Muscle of arm (tissue), 1 donor: ENCODE measurements at regions not wholly inside any gene's neighbourhood (a gene's known extent, or its start where the extent isn't known, plus 50 kb on each side); places are given as distances from the start of the nearest gene placed in this dataset.

ENCODE experiments used
- DNase-seq: peaks from one replicate; pipeline ENCODE4 v3.0.0-alpha.2; 2013

GRCh38 chr10:111820471-111820870 lies 363.1 kb downstream of the GPAM start:
- no peak for DNase-seq

- no peak for DNase-seq
Observed at GRCh38 chr10:111821871-111822270, 361.7 kb downstream of the GPAM start.

GRCh38 chr10:111822661-111823060 lies 360.9 kb downstream of the GPAM start:
- DNase-seq: no peak

DNA sequence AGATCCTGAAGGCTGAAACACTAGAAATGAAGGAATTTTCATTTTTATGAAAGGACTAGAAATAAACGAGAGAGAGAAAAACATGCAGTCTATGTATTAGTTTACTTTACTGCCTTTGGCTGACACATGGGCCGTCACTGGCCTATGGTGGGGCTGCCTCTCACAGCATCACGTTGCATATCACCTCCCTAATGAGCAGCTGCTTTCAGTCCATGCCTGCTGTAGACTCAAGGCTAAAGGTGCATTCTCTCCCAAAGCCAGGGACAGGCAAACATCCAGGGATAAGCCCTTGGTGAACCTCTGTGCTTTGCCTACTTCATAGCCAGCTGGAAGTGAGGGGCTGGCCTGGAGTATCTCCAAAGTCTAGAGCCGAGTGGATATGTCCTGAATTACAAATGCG lies 359.4 kb downstream of the GPAM start:
- no peak for DNase-seq

DNA sequence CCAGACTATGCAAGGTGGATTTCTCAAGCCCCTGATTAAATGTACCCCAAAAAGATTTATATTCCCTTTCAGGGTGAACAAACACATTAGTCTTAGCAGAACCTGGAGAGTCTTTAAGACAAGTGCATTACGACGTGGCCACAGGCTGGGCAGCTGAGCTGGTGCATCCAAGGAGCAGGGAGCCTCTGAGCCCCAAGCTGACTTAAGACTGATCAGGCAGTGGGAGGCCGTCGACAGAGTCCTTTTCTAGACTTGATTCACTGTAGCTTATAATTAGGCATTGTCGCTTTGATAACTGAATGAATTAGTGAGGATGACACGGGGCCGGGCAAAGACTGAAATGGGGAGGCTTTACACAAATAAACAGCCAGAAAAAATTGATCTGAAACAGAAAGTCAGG lies 353.2 kb downstream of the GPAM start:
- DNase-seq: no peak

DNA sequence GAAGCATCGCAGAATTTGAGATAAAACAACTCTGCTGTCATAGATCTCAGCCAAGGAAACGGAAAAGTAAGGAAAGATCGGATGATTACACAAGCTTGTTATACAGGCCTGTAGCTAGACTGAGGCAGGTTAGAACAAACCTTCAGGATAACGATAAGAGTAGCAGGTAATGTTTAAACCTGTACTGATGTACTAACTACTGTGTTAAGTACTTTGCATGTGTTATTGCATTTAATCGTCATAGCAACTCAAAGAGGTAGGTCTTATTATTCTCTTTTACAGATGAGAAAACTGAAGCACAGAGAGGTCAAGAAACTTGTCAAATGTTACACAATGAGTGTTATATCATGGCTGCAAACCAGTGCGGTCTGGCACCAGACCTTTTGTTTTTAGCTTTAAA lies 352.5 kb downstream of the GPAM start:
- no peak for DNase-seq

DNA sequence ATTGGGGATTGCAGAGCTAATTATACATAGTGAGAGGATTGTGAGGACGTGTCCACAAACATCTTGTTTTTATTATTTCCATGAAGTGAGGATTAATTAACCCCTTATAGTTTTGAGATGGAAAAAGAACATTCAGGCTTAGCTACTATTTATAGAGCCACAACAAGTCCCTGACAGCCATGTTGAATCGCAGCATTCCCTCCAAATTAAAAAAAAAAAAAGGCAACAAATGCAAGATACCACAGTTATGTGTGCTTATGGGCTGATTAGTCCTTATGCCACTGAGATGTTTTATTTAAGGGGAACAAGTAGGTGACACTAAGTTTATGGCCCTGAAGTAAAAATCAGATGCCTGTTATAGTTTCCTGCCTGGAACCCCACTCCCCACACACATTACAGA lies 350.3 kb downstream of the GPAM start:
- no peak for DNase-seq

GRCh38 chr10:111835574-111835973 lies 348.0 kb downstream of the GPAM start:
- peak; percentile 57 for DNase-seq

DNA sequence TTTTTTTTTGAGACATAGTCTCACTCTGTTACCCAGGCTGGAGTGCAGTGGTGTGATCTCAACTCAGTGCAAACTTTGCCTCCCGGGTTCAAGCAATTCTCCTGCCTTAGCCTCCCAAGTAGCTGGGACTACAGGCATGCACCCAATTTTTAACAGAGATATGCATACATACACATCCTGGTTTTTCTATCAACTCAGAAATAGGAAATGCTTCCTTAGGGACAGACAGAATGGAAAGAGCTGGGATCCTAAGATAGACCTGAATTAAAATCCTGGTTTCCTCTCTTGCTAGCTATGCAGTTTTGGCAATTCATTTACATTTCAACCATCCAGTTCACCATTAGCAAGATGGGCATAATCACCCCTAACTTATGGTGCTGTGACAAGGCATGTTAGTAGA lies 347.5 kb downstream of the GPAM start:
- no peak for DNase-seq

DNA sequence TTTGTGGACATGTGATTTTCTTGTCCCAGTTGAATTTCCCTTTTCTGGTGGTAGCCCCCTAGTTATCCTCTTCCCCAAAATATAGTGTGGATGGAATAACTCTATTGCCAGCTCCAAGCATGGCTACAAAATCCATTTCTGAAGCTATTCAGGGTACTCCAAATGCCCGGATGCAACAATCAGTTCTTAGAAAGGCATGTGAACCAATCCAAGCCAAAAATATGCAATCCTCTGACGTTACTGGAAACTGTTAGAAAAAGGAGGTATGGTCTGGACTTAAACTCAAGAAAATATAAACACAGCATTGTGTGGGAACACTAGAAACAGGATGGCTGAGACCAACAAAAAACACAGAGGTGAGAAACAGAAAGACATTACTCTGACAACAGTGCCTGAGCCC lies 347.0 kb downstream of the GPAM start:
- DNase-seq: no peak

GRCh38 chr10:111837086-111837485 lies 346.5 kb downstream of the GPAM start:
- no peak for DNase-seq

DNA sequence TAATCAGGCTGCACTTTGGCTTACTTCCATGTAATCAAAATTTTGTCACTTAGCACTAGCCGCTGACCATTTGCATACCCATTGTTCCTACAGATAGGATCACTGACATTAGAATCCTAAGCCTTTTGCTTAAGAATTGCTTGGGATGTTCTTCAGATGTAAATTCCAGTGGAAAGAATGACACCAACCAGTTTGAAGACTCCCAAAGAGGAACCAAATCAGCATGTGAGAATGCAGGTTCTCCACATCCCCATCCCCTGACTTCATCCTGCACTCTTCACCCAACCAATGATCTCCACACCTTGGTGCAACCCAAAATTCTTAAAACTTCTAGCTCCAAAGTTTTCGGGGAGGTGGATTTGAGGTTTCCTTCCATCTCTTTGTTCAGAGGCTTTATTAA lies 345.6 kb downstream of the GPAM start:
- no peak for DNase-seq

- no peak for DNase-seq
Observed at GRCh38 chr10:111840546-111840945, 343.0 kb downstream of the GPAM start.

DNA sequence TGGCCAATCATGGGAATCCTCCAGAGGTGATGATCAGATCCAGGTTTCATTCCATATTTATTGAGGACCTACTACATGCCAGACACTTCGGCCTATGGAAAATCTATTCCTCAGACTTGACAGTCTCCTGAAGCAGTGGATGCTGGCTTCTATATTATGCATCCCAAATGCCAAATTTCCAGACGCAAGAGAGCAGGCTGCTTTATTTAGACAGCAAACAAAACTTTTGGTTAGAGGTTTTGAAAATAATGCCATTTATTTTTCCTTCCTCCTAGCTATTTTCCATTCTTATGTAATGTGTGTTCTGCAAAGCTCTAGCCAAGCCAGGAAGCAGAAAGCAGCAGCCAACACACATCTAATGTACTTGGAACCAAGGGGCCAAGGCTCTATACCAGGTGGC lies 330.8 kb downstream of the GPAM start:
- no peak for DNase-seq

DNA sequence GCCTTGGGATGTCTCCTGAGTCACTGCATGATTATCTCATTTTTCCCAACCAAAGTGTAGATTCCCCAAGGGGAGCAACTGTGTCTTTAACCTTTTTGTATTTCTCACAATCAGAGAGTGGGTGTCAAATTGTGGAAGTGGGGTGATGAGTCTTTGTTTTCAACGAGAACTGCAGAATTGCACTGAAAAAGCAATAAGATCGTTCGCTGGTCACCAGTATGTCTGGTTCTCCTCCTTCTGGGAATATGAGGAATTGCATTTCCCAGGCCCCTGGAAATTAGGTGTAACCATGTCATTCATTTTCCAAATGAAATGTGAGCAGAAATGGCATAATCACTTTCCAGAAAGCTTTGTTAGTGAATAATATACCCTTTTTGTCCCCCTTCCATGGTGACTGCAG lies 326.9 kb downstream of the GPAM start:
- DNase-seq: no peak

- no peak for DNase-seq
Observed at GRCh38 chr10:111865550-111865949, 318.0 kb downstream of the GPAM start.

DNA sequence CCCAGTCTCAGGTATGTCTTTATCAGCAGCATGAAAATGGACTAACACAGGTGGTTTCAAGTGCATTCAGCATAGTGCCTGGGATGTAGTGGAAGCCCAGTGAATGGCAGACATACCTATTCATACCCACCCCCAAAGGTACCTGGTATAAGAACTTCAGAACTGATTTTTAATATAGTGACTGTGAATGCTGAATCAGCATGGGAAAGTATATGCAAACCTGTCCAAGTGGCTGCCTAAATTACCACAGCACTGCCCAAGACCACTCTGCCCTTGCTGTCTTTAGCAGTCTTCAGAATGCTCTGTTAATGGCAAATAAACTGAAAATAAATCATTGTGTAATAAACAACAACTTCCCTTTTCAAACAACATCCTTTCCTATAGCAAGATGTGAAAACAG lies 312.1 kb downstream of the GPAM start:
- DNase-seq: no peak

DNA sequence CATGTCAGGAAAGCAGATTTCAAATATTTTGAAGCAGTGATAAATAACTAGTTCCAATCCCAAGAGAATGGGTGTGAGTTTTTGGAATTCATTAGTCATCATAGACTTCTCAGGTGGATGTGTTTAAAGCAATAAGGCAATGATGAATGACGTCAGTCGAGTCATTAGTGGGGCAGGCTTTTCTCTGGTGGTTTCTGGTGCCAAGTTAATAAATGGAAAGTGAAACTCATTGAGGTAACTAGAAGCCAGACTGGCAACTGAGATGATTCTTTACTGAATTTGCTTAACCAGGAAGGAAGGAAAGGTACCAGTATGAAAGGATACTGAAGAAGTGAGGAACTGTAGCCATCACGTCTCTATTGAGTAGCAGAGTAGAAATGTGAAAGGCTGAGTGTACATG lies 311.0 kb downstream of the GPAM start:
- no peak for DNase-seq

DNA sequence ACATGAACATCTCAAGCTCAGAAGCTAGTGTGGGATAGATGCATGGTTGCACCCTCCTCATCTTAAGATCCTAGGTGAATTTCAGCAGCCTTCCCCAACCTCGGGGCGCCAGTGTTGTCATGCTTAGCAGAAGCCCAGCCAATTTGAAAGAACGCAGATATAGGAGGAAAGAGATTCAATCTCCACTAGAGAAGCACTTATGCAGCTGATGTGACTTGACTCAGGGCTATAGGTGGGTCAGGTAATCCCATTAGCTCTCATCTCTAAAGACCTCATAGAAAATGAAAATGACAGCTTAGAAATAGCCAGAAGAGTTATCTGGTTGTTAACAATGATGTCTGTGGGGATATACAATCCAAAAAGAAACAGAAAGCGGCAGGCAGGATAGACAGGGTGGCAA lies 310.5 kb downstream of the GPAM start:
- no peak for DNase-seq

DNA sequence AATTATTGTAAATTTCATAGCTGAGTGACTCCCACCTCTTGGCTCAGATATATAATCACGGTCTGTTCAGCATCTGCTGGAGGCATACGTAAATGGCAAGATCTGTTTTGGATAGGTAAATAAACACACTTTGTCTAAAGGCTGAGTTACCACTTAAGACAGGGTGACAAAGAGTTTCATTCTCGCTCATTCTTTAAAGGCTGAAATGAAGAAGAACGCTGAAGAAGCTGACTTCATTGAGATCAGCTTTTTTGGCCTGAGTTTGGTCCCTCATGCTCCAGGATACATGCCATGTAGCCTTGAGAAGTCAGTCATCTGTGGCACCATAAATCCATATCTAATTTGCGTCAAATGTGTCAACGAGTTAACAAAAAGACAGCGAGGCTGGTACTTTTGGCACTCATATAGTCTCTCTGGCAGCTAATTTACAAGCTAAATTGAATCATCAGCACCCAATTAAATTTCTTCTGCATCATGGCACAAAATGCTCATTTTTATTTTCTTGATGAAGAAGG lies 309.9 kb downstream of the GPAM start:
- DNase-seq: no peak

- DNase-seq: no peak
Observed at GRCh38 chr10:111874576-111874975, 309.0 kb downstream of the GPAM start.

DNA sequence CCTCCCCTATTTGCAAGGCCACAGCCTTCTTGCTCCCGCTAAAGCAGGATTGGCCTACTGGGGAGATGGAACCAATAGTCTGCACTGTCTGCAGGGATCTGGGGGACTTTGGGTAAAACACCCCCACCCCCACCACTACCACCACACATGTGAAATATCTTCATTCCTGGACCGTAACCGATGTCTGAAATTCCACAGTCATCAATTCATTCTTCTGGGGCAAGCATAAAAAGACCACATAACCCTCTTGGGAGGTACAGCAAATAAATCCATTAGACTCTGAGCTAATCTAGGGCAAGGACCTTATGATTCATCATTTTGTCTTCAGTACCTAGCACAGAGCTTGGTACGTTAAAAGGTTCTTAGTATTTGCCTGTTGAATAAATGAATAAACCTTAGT lies 307.8 kb downstream of the GPAM start:
- DNase-seq: no peak

- no peak for DNase-seq
Observed at GRCh38 chr10:111877258-111877657, 306.3 kb downstream of the GPAM start.

DNA sequence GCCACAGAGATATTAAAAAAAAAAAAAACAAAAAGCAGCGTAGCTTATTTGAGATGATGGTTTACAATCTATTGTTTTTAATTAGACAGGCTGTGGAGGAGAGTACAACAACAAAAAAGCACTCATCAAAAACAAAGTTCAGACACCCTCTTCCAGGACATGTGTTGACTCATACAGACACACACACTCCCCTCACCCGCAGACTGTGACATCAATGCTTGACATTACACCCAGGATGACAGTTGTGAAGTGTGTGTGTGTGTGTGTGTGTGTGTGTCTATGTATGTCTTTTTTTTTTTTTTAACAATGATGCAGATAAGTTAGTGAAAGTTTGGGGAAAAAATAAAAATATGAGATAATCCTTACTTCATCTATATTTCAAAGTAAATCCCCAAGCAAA lies 303.6 kb downstream of the GPAM start:
- DNase-seq: no peak

- DNase-seq: no peak
Observed at GRCh38 chr10:111885046-111885445, 298.5 kb downstream of the GPAM start.
